Erythroblast (primary cell): ENCODE measurements at regions not wholly inside any gene's neighbourhood (a gene's known extent, or its start where the extent isn't known, plus 50 kb on each side); places are given as distances from the start of the nearest gene placed in this dataset.

ENCODE experiments used
- DNase-seq, 2 experiments: peaks; one replicate each; lab custom pipeline; 2025; lab: John Stamatoyannopoulos, UW
- GATA1 ChIP-seq: IDR thresholded peaks from 2 replicates; pipeline ENCODE4 v1.6.1; 2011; ENCODE audit warnings: low read depth, mild to moderate bottlenecking, control low read depth, low read length, moderate library complexity
- POLR2A ChIP-seq: IDR thresholded peaks from 2 replicates; pipeline ENCODE4 v1.6.1; 2011; ENCODE audit warnings: mild to moderate bottlenecking, low read length

- no peak for DNase-seq
- TF ChIP-seq GATA1 (no peak), POLR2A (no peak)
Measured at GRCh38 chr5:6826756-6827155, 113.5 kb downstream of the TENT4A start.

DNA sequence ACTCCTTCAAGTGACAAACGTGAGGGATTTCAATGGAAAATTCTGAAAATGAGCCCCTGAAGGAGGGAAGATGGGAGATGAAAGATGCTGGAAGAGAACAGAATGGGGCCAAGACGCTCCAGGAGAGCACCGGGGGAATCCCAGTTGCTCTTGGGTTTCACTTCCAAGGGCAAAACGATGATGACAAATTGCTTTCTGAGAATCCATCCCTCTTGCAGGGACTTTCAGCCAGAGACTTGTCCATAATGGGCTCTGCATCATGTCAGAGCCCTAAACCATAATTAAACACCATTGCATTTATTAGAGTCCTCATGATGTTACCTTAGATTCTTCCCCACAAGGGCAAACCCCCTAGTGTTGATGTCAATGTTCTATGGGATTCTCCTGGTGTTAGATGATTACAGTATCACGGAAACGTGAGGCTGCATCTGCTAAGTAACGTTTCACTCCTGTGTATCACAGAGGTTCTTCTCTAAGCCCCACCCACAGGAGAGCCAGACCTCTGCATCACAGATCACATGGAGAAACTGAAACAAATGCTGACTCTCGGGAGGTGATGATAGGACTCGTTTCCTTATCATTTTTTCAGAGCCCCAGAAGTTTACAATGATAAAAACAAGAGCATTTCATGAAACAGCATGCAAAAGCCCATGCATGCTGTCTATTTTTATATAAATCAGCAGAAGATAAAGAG is 114.4 kb downstream of the TENT4A start:
- no peak for TF ChIP-seq POLR2A
- TF ChIP-seq GATA1: no peak
- peak; percentile 10 to 28 for DNase-seq

- no peak for DNase-seq
- TF ChIP-seq POLR2A: no peak
- TF ChIP-seq GATA1: no peak
Measured at GRCh38 chr5:6829150-6829784, 116.0 kb downstream of the TENT4A start.

DNA sequence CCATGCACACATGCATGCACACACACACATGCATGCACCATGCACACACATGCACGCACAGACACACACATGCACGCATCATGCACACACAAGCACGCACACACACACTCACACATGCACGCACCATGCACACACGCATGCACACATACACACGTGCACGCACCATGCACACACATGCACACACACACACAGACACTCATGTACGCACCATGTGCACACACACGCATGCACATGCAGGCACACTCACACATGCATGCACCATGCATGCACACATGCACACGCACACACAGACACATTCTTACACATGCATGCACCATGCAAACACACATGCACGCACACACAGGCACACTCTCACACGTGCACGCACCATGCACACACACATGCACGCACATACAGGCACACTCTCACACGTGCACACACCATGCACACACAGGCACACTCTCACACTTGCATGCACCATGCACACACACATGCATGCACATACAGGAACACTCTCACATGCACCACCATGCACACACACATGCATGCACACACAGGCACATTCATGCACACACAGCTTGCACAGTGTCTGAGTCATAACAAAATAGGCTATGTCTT is 117.5 kb downstream of the TENT4A start:
- peak in 1 of 2 experiments; percentile 16 for DNase-seq
- TF ChIP-seq POLR2A (no peak), GATA1 (no peak)

DNA sequence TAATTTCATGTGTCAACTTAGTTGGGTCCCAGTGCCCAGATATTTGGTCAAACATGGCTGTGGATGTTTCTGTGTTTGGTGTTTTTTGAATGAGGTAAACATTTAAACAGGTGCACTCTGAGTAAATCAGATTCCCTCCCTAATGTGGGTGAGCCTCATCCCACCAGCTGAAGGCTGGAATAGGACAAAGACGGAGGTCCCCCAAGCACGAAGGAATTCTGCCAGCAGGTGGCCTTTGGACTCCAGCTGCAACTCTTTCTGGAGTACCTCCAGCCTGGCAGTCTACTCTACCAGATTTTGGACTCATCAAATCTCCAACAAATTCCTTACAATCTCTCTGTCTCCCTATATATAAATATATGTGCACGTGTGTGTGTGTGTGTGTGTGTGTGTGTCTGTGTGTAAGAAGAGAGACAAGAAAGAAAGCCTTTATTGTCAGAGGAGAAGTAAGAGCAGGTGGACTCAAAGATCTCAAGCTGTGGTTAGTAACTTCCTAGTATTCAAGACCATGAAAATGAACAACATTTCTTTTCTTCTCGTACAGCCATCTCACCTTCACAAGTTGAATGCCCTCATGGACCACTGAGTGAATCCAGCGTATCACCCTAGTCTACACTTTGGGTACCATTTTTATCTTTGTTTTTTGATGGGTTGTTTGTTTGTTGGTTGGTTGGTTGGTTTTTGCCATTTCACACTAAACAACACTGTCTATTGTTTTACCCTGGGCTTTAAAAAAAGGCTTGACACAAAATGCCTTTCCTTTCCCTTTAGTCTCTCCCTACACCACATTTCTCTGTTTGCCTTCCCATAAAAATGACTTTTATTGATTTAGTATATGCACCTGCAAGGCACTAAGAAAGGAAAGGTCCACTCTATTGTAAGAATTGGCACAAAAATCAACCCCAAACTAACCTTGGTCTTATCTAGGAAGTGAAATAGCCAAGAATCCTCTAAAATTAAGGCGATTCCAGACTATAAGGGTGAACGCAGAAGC is 118.7 kb downstream of the TENT4A start:
- TF ChIP-seq GATA1 (no peak), POLR2A (no peak)
- DNase-seq: no peak

DNA sequence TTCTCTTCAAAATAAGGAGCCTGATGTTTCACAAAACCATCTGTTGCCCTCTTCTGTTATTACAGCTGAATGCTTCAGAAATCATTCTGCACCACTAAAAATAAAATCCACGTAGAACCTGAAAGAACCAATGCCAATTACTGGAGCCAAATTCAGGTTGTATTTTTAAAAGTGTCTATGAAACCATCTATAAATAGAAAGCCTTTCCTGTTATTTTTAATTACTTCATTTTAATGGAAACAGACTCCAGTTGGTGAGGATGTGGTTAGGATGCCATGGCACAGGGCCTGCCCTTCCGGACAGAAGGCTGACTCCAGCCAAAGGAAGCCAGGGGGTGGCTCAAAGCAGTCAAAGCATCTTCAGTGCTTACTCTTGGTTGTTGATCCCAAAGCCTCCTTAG is 119.8 kb downstream of the TENT4A start:
- TF ChIP-seq GATA1: no peak
- no peak for TF ChIP-seq POLR2A
- DNase-seq: no peak

DNA sequence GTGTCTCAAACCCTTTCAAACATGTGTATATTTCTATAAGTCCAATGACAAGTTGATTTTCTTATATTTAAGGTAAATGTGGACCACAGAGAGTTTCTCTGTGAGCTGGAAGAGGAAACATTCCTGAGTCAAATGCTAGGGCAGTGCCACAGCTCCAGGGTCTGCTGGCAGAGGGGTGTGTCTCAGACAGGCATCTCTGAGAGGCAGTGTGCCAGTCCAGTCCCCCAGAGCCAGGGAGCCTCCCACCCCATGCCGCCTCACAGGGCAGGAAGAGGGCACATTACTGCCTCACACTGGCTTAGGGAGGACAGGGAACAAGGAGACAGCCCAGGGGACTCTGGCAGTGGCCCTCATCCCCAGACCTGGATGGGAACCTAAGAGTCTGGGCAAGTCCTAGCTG is 120.2 kb downstream of the TENT4A start:
- no peak for DNase-seq

DNA sequence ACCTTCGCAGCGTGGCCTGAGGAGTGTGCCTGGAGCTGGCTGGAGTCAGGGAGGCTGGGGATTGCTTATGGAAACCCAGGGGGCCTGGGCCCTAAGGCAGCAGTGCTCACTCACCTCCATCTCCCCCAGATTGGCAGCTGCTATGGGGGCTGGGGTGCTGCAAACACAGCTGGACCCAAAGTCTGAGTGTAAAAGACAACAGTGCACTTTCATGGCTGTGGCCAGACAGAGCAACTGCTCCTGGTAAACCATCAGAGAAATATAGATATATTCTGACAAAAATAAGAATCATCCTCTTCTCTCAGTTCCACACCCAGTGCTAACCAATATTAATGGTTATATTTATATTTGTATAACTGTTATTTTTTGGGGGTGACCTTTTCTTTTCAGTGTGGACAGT is 123.9 kb downstream of the TENT4A start:
- no peak for DNase-seq
- TF ChIP-seq POLR2A: no peak
- TF ChIP-seq GATA1: no peak

More for the DNA sequence above, 120.2 kb downstream of the TENT4A start:
- TF ChIP-seq GATA1: no peak

DNA sequence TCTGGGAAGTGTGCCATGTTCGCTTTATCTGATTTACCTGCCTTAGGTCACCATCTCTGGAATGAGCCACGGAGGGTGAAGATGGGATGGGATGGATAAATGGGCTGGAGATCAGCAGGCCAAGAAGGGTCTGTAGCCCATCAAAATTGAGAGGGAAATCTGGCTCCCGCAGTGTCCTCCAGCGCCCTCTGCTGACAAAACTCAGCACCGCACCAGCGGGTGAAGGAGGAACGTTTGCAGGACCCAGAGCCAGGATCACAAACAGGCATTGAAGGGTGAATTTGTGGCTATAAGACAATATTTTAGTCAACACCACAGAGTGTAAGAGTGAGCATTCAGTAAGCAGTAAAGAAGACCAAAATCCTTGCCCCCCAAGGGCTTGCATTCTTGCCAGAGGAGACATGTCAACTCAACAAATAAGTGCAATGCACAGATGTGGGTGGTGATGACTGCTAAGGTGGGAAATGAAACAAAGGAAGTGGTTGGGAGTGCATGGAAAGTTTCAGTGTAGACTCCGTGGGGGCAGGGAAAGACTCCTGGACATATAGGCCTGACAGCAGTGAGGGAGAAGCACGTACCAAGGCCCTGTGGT is 124.4 kb downstream of the TENT4A start:
- DNase-seq: peak; percentile 8 to 47
- no peak for TF ChIP-seq POLR2A
- no peak for TF ChIP-seq GATA1

GRCh38 chr5:6838736-6839135 is 125.5 kb downstream of the TENT4A start:
- DNase-seq: no peak
- TF ChIP-seq GATA1 (no peak), POLR2A (no peak)

DNA sequence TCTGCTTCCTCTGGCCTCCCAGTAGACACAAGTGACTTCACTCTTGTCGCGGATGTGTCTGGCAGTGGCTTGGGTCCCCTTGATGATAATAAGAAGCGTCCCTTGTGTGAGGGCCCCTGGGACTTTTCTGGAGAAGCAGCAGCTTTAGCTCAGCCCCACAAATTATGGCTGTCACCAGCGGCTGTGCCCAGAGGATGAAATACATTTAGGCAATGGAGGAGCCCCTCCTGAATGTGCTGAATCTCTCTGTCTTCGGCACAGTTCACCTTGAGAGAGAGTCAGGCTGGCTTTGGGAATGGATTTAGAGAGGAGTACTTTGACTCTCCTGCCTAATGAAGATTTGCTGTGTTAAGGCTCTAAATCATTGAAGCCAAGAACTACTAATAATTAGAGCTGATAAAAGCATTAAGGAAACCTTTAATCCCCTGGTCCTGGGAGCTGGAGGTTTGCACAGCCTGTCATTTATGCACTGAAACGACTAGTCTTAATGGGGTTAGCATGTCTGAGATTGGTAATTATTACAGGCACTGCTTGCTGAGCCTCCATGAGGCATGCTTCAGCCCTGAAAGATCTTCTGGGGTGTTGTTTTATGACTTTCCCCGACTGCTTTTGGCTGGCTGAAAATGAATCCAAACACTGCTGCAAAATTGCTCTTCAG is 127.0 kb downstream of the TENT4A start:
- TF ChIP-seq GATA1: no peak
- no peak for TF ChIP-seq POLR2A
- no peak for DNase-seq

DNA sequence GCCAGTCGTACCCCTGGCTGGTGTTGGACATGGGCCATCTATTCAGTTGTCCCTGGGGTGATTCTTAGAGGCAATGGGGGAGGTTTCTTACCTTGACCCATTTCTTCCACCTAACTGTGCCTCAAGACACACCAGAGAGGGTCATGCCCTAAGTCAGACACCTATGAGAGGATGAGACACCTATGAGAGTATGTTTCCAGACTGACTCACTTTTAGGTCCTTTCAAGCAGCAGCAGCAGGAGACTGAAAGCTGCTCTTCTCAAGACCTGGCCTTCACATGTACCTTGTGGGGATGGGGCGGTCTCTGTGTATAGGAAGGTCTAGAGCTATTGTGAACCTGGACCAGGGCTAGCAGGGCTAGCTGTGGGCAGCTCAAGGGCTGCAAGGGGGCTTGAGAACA is 130.1 kb downstream of the TENT4A start:
- TF ChIP-seq GATA1: no peak
- TF ChIP-seq POLR2A: no peak
- DNase-seq: no peak

DNA sequence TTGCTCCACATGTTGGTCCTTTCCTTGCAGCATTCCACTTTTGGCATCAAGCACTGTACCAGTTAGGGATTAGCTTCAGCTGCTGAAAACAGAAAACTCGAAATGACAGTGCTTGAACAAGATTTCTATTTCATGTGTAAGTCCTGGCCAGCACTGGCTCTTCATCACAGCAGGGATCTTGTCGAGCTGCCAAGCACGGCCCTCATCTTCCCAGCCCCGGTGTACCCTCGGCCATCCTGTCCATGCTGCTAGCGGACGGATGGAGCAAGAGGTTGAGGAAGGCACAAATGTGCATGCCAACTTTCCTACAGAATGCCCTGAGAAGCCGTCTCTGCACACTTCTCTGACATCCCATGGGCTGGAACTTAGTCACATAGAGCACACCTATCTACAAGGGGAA is 130.6 kb downstream of the TENT4A start:
- no peak for DNase-seq
- no peak for TF ChIP-seq GATA1
- TF ChIP-seq POLR2A: no peak
